ENCODE measurements at regions not wholly inside any gene's neighbourhood (a gene's known extent, or its start where the extent isn't known, plus 50 kb on each side); places are given as distances from the start of the nearest gene placed in this dataset.
"Not testable (repeated sequence)": the region's sequence is repeated elsewhere in the genome, so short reads cannot be mapped to it uniquely, and the experiment has no call there.

GRCh38 chr1:194431121-194431520 lies 1244.7 kb upstream of the B3GALT2 start:
- POLR2A ChIA-PET = no interaction called here
- CTCF ChIA-PET = interaction anchor here (1.2 to 1.5 kb wide), 2 partner anchors 12 to 17 kb away, joined by 4 read pairs; no protein-coding TSS in a partner anchor

GRCh38 chr1:194420706-194421105 lies 1234.3 kb upstream of the B3GALT2 start:
- TF ChIP-seq, protein P1, sequence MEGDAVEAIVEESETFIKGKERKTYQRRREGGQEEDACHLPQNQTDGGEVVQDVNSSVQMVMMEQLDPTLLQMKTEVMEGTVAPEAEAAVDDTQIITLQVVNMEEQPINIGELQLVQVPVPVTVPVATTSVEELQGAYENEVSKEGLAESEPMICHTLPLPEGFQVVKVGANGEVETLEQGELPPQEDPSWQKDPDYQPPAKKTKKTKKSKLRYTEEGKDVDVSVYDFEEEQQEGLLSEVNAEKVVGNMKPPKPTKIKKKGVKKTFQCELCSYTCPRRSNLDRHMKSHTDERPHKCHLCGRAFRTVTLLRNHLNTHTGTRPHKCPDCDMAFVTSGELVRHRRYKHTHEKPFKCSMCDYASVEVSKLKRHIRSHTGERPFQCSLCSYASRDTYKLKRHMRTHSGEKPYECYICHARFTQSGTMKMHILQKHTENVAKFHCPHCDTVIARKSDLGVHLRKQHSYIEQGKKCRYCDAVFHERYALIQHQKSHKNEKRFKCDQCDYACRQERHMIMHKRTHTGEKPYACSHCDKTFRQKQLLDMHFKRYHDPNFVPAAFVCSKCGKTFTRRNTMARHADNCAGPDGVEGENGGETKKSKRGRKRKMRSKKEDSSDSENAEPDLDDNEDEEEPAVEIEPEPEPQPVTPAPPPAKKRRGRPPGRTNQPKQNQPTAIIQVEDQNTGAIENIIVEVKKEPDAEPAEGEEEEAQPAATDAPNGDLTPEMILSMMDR (IDR thresholded peaks at IDR 0.05; ENCODE audit: control extremely low read depth, extremely low read depth, low read depth, missing control alignments) = no peak
- ChIA-PET POLR2A (no interaction called here), CTCF (interaction anchor here (1.9 kb wide), 1 partner anchor 8 kb away, joined by 4 read pairs; no protein-coding TSS in a partner anchor)
- no peak for DNase-seq (ENCODE audit: extremely low spot score)

More at GRCh38 chr1:194431121-194431520, 1244.7 kb upstream of the B3GALT2 start:
- TF ChIP-seq, protein P1 (IDR thresholded peaks at IDR 0.05; ENCODE audit: control extremely low read depth, extremely low read depth, low read depth, missing control alignments) = no peak
- no peak for DNase-seq (ENCODE audit: extremely low spot score)

GRCh38 chr1:194419721-194420120 lies 1233.3 kb upstream of the B3GALT2 start:
- no peak for DNase-seq (ENCODE audit: extremely low spot score)
- ChIA-PET CTCF (interaction anchor here (1.6 kb wide), 1 partner anchor 11 kb away, joined by 4 read pairs; no protein-coding TSS in a partner anchor), POLR2A (no interaction called here)
- TF ChIP-seq, protein P1 (IDR thresholded peaks at IDR 0.05; ENCODE audit: control extremely low read depth, extremely low read depth, low read depth, missing control alignments) = no peak

GRCh38 chr1:194410756-194411155 lies 1224.3 kb upstream of the B3GALT2 start:
- ChIA-PET CTCF (no interaction called here), POLR2A (no interaction called here)
- DNase-seq (ENCODE audit: extremely low spot score) = no peak
- TF ChIP-seq, protein P1 (IDR thresholded peaks at IDR 0.05; ENCODE audit: control extremely low read depth, extremely low read depth, low read depth, missing control alignments) = no peak

- DNase-seq (ENCODE audit: extremely low spot score); POLR2A ChIA-PET; CTCF ChIA-PET: not testable (repeated sequence)
Observed at GRCh38 chr1:194407238-194407637, 1220.8 kb upstream of the B3GALT2 start.

DNA sequence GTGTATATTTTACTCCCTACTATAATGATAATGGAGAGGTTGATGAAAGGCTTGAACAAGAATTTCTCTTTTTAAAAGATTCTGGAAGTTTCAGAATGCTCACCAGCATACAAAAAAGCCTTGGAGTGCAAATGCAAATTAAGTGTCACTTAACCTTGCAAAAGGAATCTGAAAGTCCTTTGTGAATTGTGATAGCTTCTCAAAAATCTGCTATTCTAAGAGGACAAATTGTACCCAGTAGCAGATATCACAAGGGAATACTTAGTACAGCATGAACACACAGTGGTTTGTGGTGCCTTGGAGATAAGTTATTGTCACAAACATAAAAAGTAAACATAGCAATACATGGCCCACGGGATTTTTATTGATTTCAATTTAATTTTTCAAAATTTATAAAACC lies 1208.3 kb upstream of the B3GALT2 start:
- TF ChIP-seq, protein P1 (IDR thresholded peaks at IDR 0.05; ENCODE audit: control extremely low read depth, extremely low read depth, low read depth, missing control alignments) = no peak
- POLR2A ChIA-PET = no interaction called here
- CTCF ChIA-PET = interaction anchor here (0.8 kb wide), 1 partner anchor 9 kb away, joined by 3 read pairs; no protein-coding TSS in a partner anchor
- DNase-seq (ENCODE audit: extremely low spot score) = no peak

GRCh38 chr1:194387531-194387930 lies 1201.1 kb upstream of the B3GALT2 start:
- no peak for DNase-seq (ENCODE audit: extremely low spot score)
- ChIA-PET POLR2A (no interaction called here), CTCF (interaction anchor here (0.9 kb wide), 1 partner anchor 30 kb away, joined by 3 read pairs; no protein-coding TSS in a partner anchor)
- TF ChIP-seq, protein P1 (IDR thresholded peaks at IDR 0.05; ENCODE audit: control extremely low read depth, extremely low read depth, low read depth, missing control alignments) = no peak

All from GM10248 (cell line).